Endothelial cell of umbilical vein (primary cell): ENCODE measurements at regions not wholly inside any gene's neighbourhood (a gene's known extent, or its start where the extent isn't known, plus 50 kb on each side); places are given as distances from the start of the nearest gene placed in this dataset.

Source experiments
- BruUV-seq: library from RNA; stranded (reverse); fragments of 400-500 nt; replicated peaks from 2 replicates; lab custom pipeline; 2021; lab: Mats Ljungman, UMichigan
- CTCF ChIA-PET: fragments of 300-600, 350-600 bp; sonication (Branson Sonifier 250); formaldehyde crosslinking; loops from one replicate; lab custom pipeline; 2021; ENCODE audit warnings: antibody characterized with exemption, inconsistent platforms; lab: Charles Lee
- POLR2A ChIA-PET: fragments of 300-600, 350-600 bp; sonication (Branson Sonifier 250); formaldehyde crosslinking; loops from one replicate; lab custom pipeline; 2021; ENCODE audit warnings: antibody characterized with exemption, inconsistent platforms; lab: Charles Lee
- DNase-seq: peaks from one replicate; pipeline ENCODE4 v3.0.0-alpha.2; 2011; ENCODE audit warnings: low read depth, low spot score
- FAIRE-seq: peaks from 2 replicates; lab custom pipeline; 2011; peaks lifted over from hg19 to GRCh38; lab: Jason Lieb, UNC
- H2AFZ ChIP-seq: 2 replicates; pipeline ENCODE4 v1.6.0; 2012; ENCODE audit warnings: low read depth, low read length, control low read depth, inconsistent platforms
- H3K27ac ChIP-seq: 2 replicates; pipeline ENCODE4 v1.5.1; 2011; ENCODE audit warnings: low read depth, mild to moderate bottlenecking, control low read depth, low read length, moderate library complexity; ENCODE audit not compliant: insufficient read depth
- H3K27me3 ChIP-seq, 2 experiments: 2 replicates each; pipeline versions ENCODE4 v1.6.0 to v1.6.1; 2011; ENCODE audit warnings: low read length in 2 of 2, mixed read lengths in 1 of 2; ENCODE audit not compliant: control insufficient read depth in 2 of 2, insufficient read depth in 2 of 2
- H3K36me3 ChIP-seq, 2 experiments: 2 replicates in 1 of 2; 3 replicates in 1 of 2; pipeline ENCODE4 v1.5.1; 2011; ENCODE audit warnings: low read length in 2 of 2, mild to moderate bottlenecking in 1 of 2, moderate library complexity in 1 of 2; ENCODE audit not compliant: control insufficient read depth in 2 of 2, insufficient read depth in 2 of 2; ENCODE audit errors: extremely low read depth in 1 of 2
- H3K4me1 ChIP-seq: 3 replicates; pipeline ENCODE4 v1.5.1; 2011; ENCODE audit warnings: mild to moderate bottlenecking, low read length; ENCODE audit not compliant: control insufficient read depth, insufficient read depth; ENCODE audit errors: extremely low read depth
- H3K4me2 ChIP-seq: 2 replicates; pipeline ENCODE4 v1.6.1; 2011; ENCODE audit warnings: low read length, control low read depth, mixed read lengths; ENCODE audit not compliant: insufficient read depth
- H3K4me3 ChIP-seq, 3 experiments: fragments of 200-600 bp in 1 of 3; sonication (generic), shearing (Covaris generic) in 1 of 3; replicated peaks in 1 of 3; 2 replicates each; pipeline ENCODE4 v1.5.1; 2011 to 2016; ENCODE audit warnings: control low read depth in 3 of 3, low read length in 3 of 3, mild to moderate bottlenecking in 2 of 3, inconsistent platforms in 1 of 3, low read depth in 1 of 3, moderate library complexity in 1 of 3; ENCODE audit not compliant: insufficient read depth in 1 of 3
- H3K79me2 ChIP-seq: 2 replicates; pipeline ENCODE4 v1.6.0; 2012; ENCODE audit warnings: low read length, inconsistent platforms; ENCODE audit not compliant: control insufficient read depth, insufficient read depth
- H3K9ac ChIP-seq: replicated peaks from 2 replicates; pipeline ENCODE3; 2011; ENCODE audit warnings: low read length, control low read depth; ENCODE audit not compliant: insufficient read depth; ENCODE audit errors: extremely low read depth
- H3K9me1 ChIP-seq: replicated peaks from 3 replicates; pipeline ENCODE4 v1.6.0; 2011; ENCODE audit warnings: mild to moderate bottlenecking, low read length; ENCODE audit not compliant: control insufficient read depth, insufficient read depth; ENCODE audit errors: extremely low read depth
- H3K9me3 ChIP-seq: replicated peaks from 2 replicates; pipeline ENCODE4 v1.5.1; 2012; ENCODE audit warnings: low read length, inconsistent platforms; ENCODE audit not compliant: control insufficient read depth, insufficient read depth
- H4K20me1 ChIP-seq: replicated peaks from 2 replicates; pipeline ENCODE3; 2011; ENCODE audit warnings: mild to moderate bottlenecking, low read length; ENCODE audit not compliant: control insufficient read depth, insufficient read depth; ENCODE audit errors: extremely low read depth
- CTCF ChIP-seq, 2 donors: IDR thresholded peaks; 1 replicate in 1 of 2; 2 replicates in 1 of 2; pipeline ENCODE4 v1.5.1; 2011; ENCODE audit warnings: low read length in 2 of 2, mild to moderate bottlenecking in 2 of 2, moderate library complexity in 2 of 2, control low read depth in 1 of 2, inconsistent platforms in 1 of 2, low read depth in 1 of 2; ENCODE audit not compliant: insufficient read depth in 1 of 2; ENCODE audit errors: extremely low read depth in 1 of 2
- EZH2 ChIP-seq: IDR thresholded peaks from 2 replicates; pipeline ENCODE4 v1.6.1; 2012; ENCODE audit warnings: borderline replicate concordance, low read depth, mild to moderate bottlenecking, moderate library complexity, low read length, inconsistent platforms; ENCODE audit not compliant: severe bottlenecking
- FOS ChIP-seq: IDR thresholded peaks from 2 replicates; pipeline ENCODE4 v1.6.1; 2011; ENCODE audit warnings: mild to moderate bottlenecking, low read length, moderate library complexity, borderline replicate concordance; ENCODE audit not compliant: insufficient read depth
- GATA2 ChIP-seq: IDR thresholded peaks from 2 replicates; pipeline ENCODE4 v1.7.0; 2011; ENCODE audit warnings: low read depth, mild to moderate bottlenecking, moderate library complexity, mixed read lengths, low read length; ENCODE audit not compliant: insufficient read length, insufficient read depth
- JUN ChIP-seq: IDR thresholded peaks from 2 replicates; pipeline ENCODE4 v1.6.1; 2011; ENCODE audit warnings: borderline replicate concordance, low read depth; ENCODE audit not compliant: insufficient read length, insufficient read depth
- MYC ChIP-seq: IDR thresholded peaks from one replicate; pipeline ENCODE4 v1.6.1; 2011; ENCODE audit warnings: mild to moderate bottlenecking, low read depth, low read length
- POLR2A ChIP-seq: IDR thresholded peaks from 2 replicates; pipeline ENCODE4 v1.6.1; 2012; ENCODE audit warnings: low read depth, mild to moderate bottlenecking, control low read depth, low read length
- POLR2AphosphoS5 ChIP-seq: IDR thresholded peaks from 2 replicates; pipeline ENCODE4 v1.6.1; 2012; ENCODE audit warnings: low read depth, mild to moderate bottlenecking, control low read depth, low read length, moderate library complexity; ENCODE audit not compliant: insufficient read depth
- dilution Hi-C: fragments of 300-500 bp; cut with MboI; formaldehyde crosslinking; loops from one replicate; pipeline ENCODE4 v1.15.0; 2019; ENCODE audit warnings: low sequenced_read_pairs; ENCODE audit not compliant: extremely low pct_ligation_motif_present
- intact Hi-C: fragments of 100-400 bp; cut with micrococcal nuclease; formaldehyde crosslinking; loops from one replicate; pipeline ENCODE4 v1.10.0; 2022
- TF ChIP-seq, protein P1 (sequence below): IDR thresholded peaks from 2 replicates; pipeline ENCODE4 v1.6.1; 2011; ENCODE audit not compliant: insufficient read depth, insufficient read length

DNA sequence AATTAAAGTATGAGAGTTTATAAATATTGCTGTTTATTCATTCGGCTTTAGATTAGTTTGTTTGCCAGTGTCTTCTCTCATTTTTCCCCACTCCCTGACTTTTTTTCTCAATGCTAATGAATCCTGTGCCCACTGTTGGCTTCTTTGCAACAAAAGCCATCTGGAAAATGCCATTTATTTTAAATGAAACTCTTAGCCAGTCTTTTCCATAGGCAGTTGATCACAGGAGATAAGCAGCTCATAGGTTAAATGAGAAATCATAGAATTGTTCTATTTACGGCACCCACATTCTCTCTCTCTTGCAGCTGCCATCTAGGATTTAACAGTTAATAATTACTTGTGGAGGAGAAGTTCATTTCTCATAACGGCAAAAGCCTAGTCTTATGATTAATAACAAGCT, 249.3 kb upstream of the POM121L12 start:
- TF ChIP-seq GATA2 (no peak), POLR2AphosphoS5 (no peak), JUN (no peak), CTCF (IDR thresholded peaks at IDR 0.05; ENCODE audit: extremely low read depth in 1 of 2, insufficient read depth in 1 of 2, low read depth in 1 of 2, low read length in 2 of 2) (no peak), EZH2 (no peak), FOS (no peak), POLR2A (no peak), MYC (no peak)
- TF ChIP-seq, protein P1, sequence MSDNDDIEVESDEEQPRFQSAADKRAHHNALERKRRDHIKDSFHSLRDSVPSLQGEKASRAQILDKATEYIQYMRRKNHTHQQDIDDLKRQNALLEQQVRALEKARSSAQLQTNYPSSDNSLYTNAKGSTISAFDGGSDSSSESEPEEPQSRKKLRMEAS, result no peak
- no peaks in the 10 kb centered on the region for H4K20me1 ChIP-seq
- no peak overlapping the region for H3K4me2 ChIP-seq
- POLR2A ChIA-PET, result no interaction called here
- H3K9me3 ChIP-seq, result no peaks in the 10 kb centered on the region
- no peaks in the 10 kb centered on the region for H3K36me3 ChIP-seq
- no peaks in the 10 kb centered on the region for H3K27me3 ChIP-seq
- DNase-seq, result no peak
- dilution Hi-C loops (no loop called here), intact Hi-C loops (no loop called here)
- CTCF ChIA-PET, result no interaction called here
- no peak overlapping the region for H3K27ac ChIP-seq
- no peaks in the 10 kb centered on the region for H3K4me1 ChIP-seq
- no peak overlapping the region for H3K4me3 ChIP-seq
- no peak overlapping the region for H2AFZ ChIP-seq
- no peaks in the 10 kb centered on the region for H3K79me2 ChIP-seq
- no peak for FAIRE-seq
- no peak overlapping the region for H3K9ac ChIP-seq
- H3K9me1 ChIP-seq, result no peaks in the 10 kb centered on the region
- BruUV-seq, result no TSS peak
